ENCODE measurements at regions not wholly inside any gene's neighbourhood (a gene's known extent, or its start where the extent isn't known, plus 50 kb on each side); places are given as distances from the start of the nearest gene placed in this dataset.
A peak's percentile ranks its signal among the peaks of the same experiment; 100 is the strongest.
"Not testable (repeated sequence)": the region's sequence is repeated elsewhere in the genome, so short reads cannot be mapped to it uniquely, and the experiment has no call there.

GRCh38 chr2:186927867-186928191 lies 78.9 kb upstream of the ZSWIM2 start:
- DNase-seq (ENCODE audit: low read depth), result no peak

GRCh38 chr2:186927185-186927866 lies 78.4 kb upstream of the ZSWIM2 start:
- no peak for DNase-seq (ENCODE audit: low read depth)

GRCh38 chr2:186925514-186925913 lies 76.5 kb upstream of the ZSWIM2 start:
- DNase-seq (ENCODE audit: low read depth), result no peak

- DNase-seq (ENCODE audit: low read depth), result not testable (repeated sequence)
These were observed 73.3 kb upstream of the ZSWIM2 start for GRCh38 chr2:186922316-186922715.

- peak; percentile 89 for DNase-seq (ENCODE audit: low read depth)
These were observed 70.3 kb upstream of the ZSWIM2 start for GRCh38 chr2:186919296-186919695.

GRCh38 chr2:186918495-186918894 lies 69.5 kb upstream of the ZSWIM2 start:
- no peak for DNase-seq (ENCODE audit: low read depth)

GRCh38 chr2:186917866-186918265 lies 68.9 kb upstream of the ZSWIM2 start:
- DNase-seq (ENCODE audit: low read depth), result no peak

- no peak for DNase-seq (ENCODE audit: low read depth)
These were observed 64.9 kb upstream of the ZSWIM2 start for GRCh38 chr2:186913870-186914269.

GRCh38 chr2:186912979-186913378 lies 64.0 kb upstream of the ZSWIM2 start:
- no peak for DNase-seq (ENCODE audit: low read depth)

GRCh38 chr2:186911551-186912085 lies 62.6 kb upstream of the ZSWIM2 start:
- DNase-seq (ENCODE audit: low read depth), result no peak

- DNase-seq (ENCODE audit: low read depth), result no peak
These were observed 62.0 kb upstream of the ZSWIM2 start for GRCh38 chr2:186910996-186911395.

- no peak for DNase-seq (ENCODE audit: low read depth)
These were observed 60.1 kb upstream of the ZSWIM2 start for GRCh38 chr2:186909095-186909494.

GRCh38 chr2:186907897-186908296 lies 58.9 kb upstream of the ZSWIM2 start:
- no peak for DNase-seq (ENCODE audit: low read depth)

GRCh38 chr2:186903216-186903615 lies 54.2 kb upstream of the ZSWIM2 start:
- peak; percentile 21 for DNase-seq (ENCODE audit: low read depth)

Data from renal cortical epithelial cell (primary cell).